H9 (cell line): ENCODE measurements at regions not wholly inside any gene's neighbourhood (a gene's known extent, or its start where the extent isn't known, plus 50 kb on each side); places are given as distances from the start of the nearest gene placed in this dataset.

Experiments used
- DNase-seq: peaks from one replicate; pipeline ENCODE4 v3.0.0-alpha.2; 2017
- H2AFZ ChIP-seq: one replicate; pipeline ENCODE4 v1.6.1; 2013; ENCODE audit warnings: mild to moderate bottlenecking, low read length, control low read depth, moderate library complexity
- H2AK5ac ChIP-seq: 2 replicates; pipeline ENCODE4 v1.6.1; 2013; ENCODE audit warnings: low read length, control low read depth, mixed read lengths; ENCODE audit not compliant: insufficient read length
- H2BK120ac ChIP-seq: one replicate; pipeline ENCODE4 v1.6.1; 2013; ENCODE audit warnings: low read depth, mild to moderate bottlenecking, low read length, control low read depth, inconsistent platforms; ENCODE audit not compliant: poor library complexity, severe bottlenecking
- H2BK12ac ChIP-seq: 2 replicates; pipeline ENCODE4 v1.6.1; 2013; ENCODE audit warnings: low read length, control low read depth, mixed read lengths, low read depth; ENCODE audit not compliant: insufficient read length
- H2BK15ac ChIP-seq: 2 replicates; pipeline ENCODE4 v1.6.1; 2013; ENCODE audit warnings: low read depth, low read length, control low read depth
- H2BK20ac ChIP-seq: one replicate; pipeline ENCODE4 v1.6.1; 2013; ENCODE audit warnings: low read depth, mild to moderate bottlenecking, low read length, control low read depth, inconsistent platforms; ENCODE audit not compliant: poor library complexity, severe bottlenecking
- H2BK5ac ChIP-seq: 2 replicates; pipeline ENCODE4 v1.6.1; 2013; ENCODE audit warnings: low read length, control low read depth, mixed read lengths; ENCODE audit not compliant: insufficient read length
- H3K14ac ChIP-seq: 2 replicates; pipeline ENCODE4 v1.6.1; 2013; ENCODE audit warnings: low read length, control low read depth; ENCODE audit not compliant: insufficient read depth
- H3K18ac ChIP-seq: 2 replicates; pipeline ENCODE4 v1.6.1; 2013; ENCODE audit warnings: low read depth, mild to moderate bottlenecking, mixed read lengths, low read length, control low read depth; ENCODE audit not compliant: insufficient read length
- H3K23ac ChIP-seq: 2 replicates; pipeline ENCODE4 v1.6.1; 2013; ENCODE audit warnings: low read length, control low read depth, mixed read lengths, low read depth; ENCODE audit not compliant: insufficient read length
- H3K23me2 ChIP-seq: 2 replicates; pipeline ENCODE4 v1.6.1; 2013; ENCODE audit warnings: low read depth, mild to moderate bottlenecking, mixed read lengths, low read length, control low read depth; ENCODE audit not compliant: insufficient read length, poor library complexity, severe bottlenecking
- H3K27ac ChIP-seq: 2 replicates; pipeline ENCODE4 v1.5.1; 2013; ENCODE audit warnings: low read length, control low read depth, mixed read lengths, low read depth; ENCODE audit not compliant: insufficient read length
- H3K27me3 ChIP-seq: 2 replicates; pipeline ENCODE4 v1.6.1; 2013; ENCODE audit warnings: low read length, control low read depth, inconsistent platforms; ENCODE audit not compliant: insufficient read depth
- H3K4ac ChIP-seq: 2 replicates; pipeline ENCODE4 v1.6.1; 2013; ENCODE audit warnings: low read depth, mild to moderate bottlenecking, control low read depth, inconsistent platforms, low read length, moderate library complexity
- H3K4me1 ChIP-seq: 2 replicates; pipeline ENCODE4 v1.6.1; 2013; ENCODE audit warnings: low read length, control low read depth, inconsistent platforms; ENCODE audit not compliant: insufficient read depth
- H3K4me2 ChIP-seq: 2 replicates; pipeline ENCODE4 v1.6.1; 2013; ENCODE audit warnings: low read length, control low read depth, mixed read lengths; ENCODE audit not compliant: insufficient read length, insufficient read depth
- H3K56ac ChIP-seq: 2 replicates; pipeline ENCODE4 v1.6.1; 2013; ENCODE audit warnings: low read depth, mild to moderate bottlenecking, mixed read lengths, low read length, control low read depth; ENCODE audit not compliant: insufficient read length
- H3K79me1 ChIP-seq: 2 replicates; pipeline ENCODE4 v1.6.1; 2013; ENCODE audit warnings: low read depth, mild to moderate bottlenecking, moderate library complexity, low read length, control low read depth, inconsistent platforms; ENCODE audit not compliant: insufficient read depth, poor library complexity, severe bottlenecking
- H3K79me2 ChIP-seq: 2 replicates; pipeline ENCODE4 v1.6.1; 2013; ENCODE audit warnings: low read length, control low read depth, inconsistent platforms; ENCODE audit not compliant: insufficient read depth
- H3K9ac ChIP-seq: 2 replicates; pipeline ENCODE4 v1.6.1; 2013; ENCODE audit warnings: low read length, control low read depth, mixed read lengths; ENCODE audit not compliant: insufficient read length; ENCODE audit errors: extremely low read depth
- H3K9me3 ChIP-seq: one replicate; pipeline ENCODE4 v1.6.1; 2013; ENCODE audit warnings: low read depth, low read length, inconsistent platforms; ENCODE audit not compliant: control insufficient read depth
- H3T11ph ChIP-seq: one replicate; pipeline ENCODE4 v1.6.1; 2013; ENCODE audit warnings: mild to moderate bottlenecking, low read length, control low read depth, inconsistent platforms
- H4K20me1 ChIP-seq: one replicate; pipeline ENCODE4 v1.6.1; 2013; ENCODE audit not compliant: control insufficient read depth, insufficient read length, insufficient read depth
- H4K5ac ChIP-seq: 2 replicates; pipeline ENCODE4 v1.6.1; 2013; ENCODE audit warnings: low read depth, mild to moderate bottlenecking, mixed read lengths, low read length, control low read depth; ENCODE audit not compliant: insufficient read length
- H4K8ac ChIP-seq: replicated peaks from 2 replicates; pipeline ENCODE4 v1.6.1; 2013; ENCODE audit warnings: low read length, control low read depth, mixed read lengths, low read depth; ENCODE audit not compliant: insufficient read length
- H4K91ac ChIP-seq: 2 replicates; pipeline ENCODE4 v1.6.1; 2013; ENCODE audit warnings: low read depth, mild to moderate bottlenecking, moderate library complexity, mixed read lengths, low read length, control low read depth; ENCODE audit not compliant: insufficient read length
- H3K27ac Mint-ChIP-seq, 3 experiments: 2 replicates in 2 of 3; 3 replicates in 1 of 3; pipeline ENCODE4 v1.8.0; 2020 to 2021; ENCODE audit warnings: mixed read lengths in 3 of 3, mild to moderate bottlenecking in 1 of 3, moderate library complexity in 1 of 3
- H3K27me3 Mint-ChIP-seq: 2 replicates; pipeline ENCODE4 v1.8.0; 2021; ENCODE audit warnings: low read depth, mild to moderate bottlenecking, moderate library complexity, mixed read lengths
- H3K36me3 Mint-ChIP-seq, 3 experiments: 2 replicates in 2 of 3; 3 replicates in 1 of 3; pipeline ENCODE4 v1.8.0; 2020 to 2021; ENCODE audit warnings: low read depth in 3 of 3, mixed read lengths in 3 of 3; ENCODE audit not compliant: insufficient read depth in 1 of 3
- H3K4me1 Mint-ChIP-seq, 2 experiments: 2 replicates each; pipeline ENCODE4 v1.8.0; 2020; ENCODE audit warnings: mixed read lengths in 2 of 2
- H3K4me3 Mint-ChIP-seq, 2 experiments: 2 replicates in 1 of 2; 3 replicates in 1 of 2; pipeline ENCODE4 v1.8.0; 2020 to 2021; ENCODE audit warnings: mild to moderate bottlenecking in 2 of 2, mixed read lengths in 2 of 2, moderate library complexity in 1 of 2
- H3K9me3 Mint-ChIP-seq, 2 experiments: 2 replicates in 1 of 2; 3 replicates in 1 of 2; pipeline ENCODE4 v1.8.0; 2020; ENCODE audit warnings: mild to moderate bottlenecking in 2 of 2, mixed read lengths in 2 of 2, moderate library complexity in 1 of 2
- WGBS: extraction: QIAGEN DNeasy Blood & Tissue Kit; methylation state at CpG from one replicate; pipeline ENCODE4 v1.1.7; 2013; ENCODE audit warnings: missing lambda C conversion rate, low lambda C conversion rate, mixed read lengths; ENCODE audit not compliant: insufficient read length; ENCODE audit errors: extremely low coverage; 5-methylcytosine and 5-hydroxymethylcytosine counted together
- TF ChIP-seq, protein P1 (sequence below): fragments of 200-600 bp; sonication (generic); conservative IDR thresholded peaks from 3 replicates; pipeline ENCODE4 v1.8.0; 2021; ENCODE audit warnings: antibody characterized with exemption, mild to moderate bottlenecking

DNA sequence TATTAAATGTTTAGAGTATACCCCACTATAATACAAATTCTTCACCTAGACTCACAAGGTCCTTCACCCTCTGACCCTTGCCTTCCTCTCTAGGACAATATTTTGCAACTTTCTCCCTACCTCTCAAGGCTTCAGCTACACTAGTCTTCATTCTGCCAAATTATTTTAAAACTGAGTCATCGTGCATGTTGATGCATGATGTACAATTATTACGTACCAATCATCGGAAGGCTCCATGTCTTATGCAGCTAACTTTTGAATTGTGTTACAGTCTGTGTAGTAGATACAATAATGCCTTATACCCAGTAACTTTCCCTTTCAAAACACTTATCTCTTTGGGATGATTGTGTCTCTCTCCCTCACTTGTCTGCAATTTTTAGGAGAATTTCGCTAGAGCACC is 98.5 kb upstream of the ROBO2 start:
- no peak overlapping the region for H3K56ac ChIP-seq
- H3K27me3 ChIP-seq, result no peaks in the 10 kb centered on the region
- Mint-ChIP-seq H3K4me1 (peaks cover 13 to 15% of the 10 kb centered on the region in 2 experiments), H3K4me3 (no peak overlapping the region), H3K27me3 (no peaks in the 10 kb centered on the region), H3K27ac (no peak overlapping the region), H3K9me3 (no peaks in the 10 kb centered on the region; a peak in 2 of 5 replicates), H3K36me3 (no peaks in the 10 kb centered on the region)
- H3K23ac ChIP-seq, result no peak overlapping the region
- no peak overlapping the region for H2BK5ac ChIP-seq
- no peak overlapping the region for H3K4me2 ChIP-seq
- H2BK15ac ChIP-seq, result no peak overlapping the region
- no peaks in the 10 kb centered on the region for H3K79me1 ChIP-seq
- no peaks in the 10 kb centered on the region for H3K9me3 ChIP-seq
- no peaks in the 10 kb centered on the region for H3K79me2 ChIP-seq
- no peak overlapping the region for H2BK20ac ChIP-seq
- H3K4ac ChIP-seq, result no peak overlapping the region
- no peak for DNase-seq
- H3K4me1 ChIP-seq, result no peaks in the 10 kb centered on the region
- no peak overlapping the region for H2BK12ac ChIP-seq
- H4K8ac ChIP-seq, result no peak overlapping the region
- no peak overlapping the region for H3K14ac ChIP-seq
- H2AK5ac ChIP-seq, result no peak overlapping the region
- TF ChIP-seq, protein P1, sequence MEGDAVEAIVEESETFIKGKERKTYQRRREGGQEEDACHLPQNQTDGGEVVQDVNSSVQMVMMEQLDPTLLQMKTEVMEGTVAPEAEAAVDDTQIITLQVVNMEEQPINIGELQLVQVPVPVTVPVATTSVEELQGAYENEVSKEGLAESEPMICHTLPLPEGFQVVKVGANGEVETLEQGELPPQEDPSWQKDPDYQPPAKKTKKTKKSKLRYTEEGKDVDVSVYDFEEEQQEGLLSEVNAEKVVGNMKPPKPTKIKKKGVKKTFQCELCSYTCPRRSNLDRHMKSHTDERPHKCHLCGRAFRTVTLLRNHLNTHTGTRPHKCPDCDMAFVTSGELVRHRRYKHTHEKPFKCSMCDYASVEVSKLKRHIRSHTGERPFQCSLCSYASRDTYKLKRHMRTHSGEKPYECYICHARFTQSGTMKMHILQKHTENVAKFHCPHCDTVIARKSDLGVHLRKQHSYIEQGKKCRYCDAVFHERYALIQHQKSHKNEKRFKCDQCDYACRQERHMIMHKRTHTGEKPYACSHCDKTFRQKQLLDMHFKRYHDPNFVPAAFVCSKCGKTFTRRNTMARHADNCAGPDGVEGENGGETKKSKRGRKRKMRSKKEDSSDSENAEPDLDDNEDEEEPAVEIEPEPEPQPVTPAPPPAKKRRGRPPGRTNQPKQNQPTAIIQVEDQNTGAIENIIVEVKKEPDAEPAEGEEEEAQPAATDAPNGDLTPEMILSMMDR, result no peak
- no peak overlapping the region for H2BK120ac ChIP-seq
- no peaks in the 10 kb centered on the region for H4K20me1 ChIP-seq
- H3T11ph ChIP-seq, result no peak overlapping the region
- H3K27ac ChIP-seq, result no peak overlapping the region
- no peak overlapping the region for H2AFZ ChIP-seq
- H4K5ac ChIP-seq, result no peak overlapping the region
- H4K91ac ChIP-seq, result no peak overlapping the region
- WGBS, result no CpG with 5 or more reads among the region's 4 CpGs
- H3K18ac ChIP-seq, result no peak overlapping the region
- no peaks in the 10 kb centered on the region for H3K23me2 ChIP-seq
- no peak overlapping the region for H3K9ac ChIP-seq
